Gastroesophageal sphincter (tissue), 4 donors: ENCODE measurements at regions not wholly inside any gene's neighbourhood (a gene's known extent, or its start where the extent isn't known, plus 50 kb on each side); places are given as distances from the start of the nearest gene placed in this dataset.

ENCODE experiments used
- ATAC-seq: fragments of 150-250 bp; one replicate; pipeline ENCODE4 v1.9.1; 2016; ENCODE audit warnings: mild to moderate bottlenecking, moderate library complexity
- H3K27ac ChIP-seq, 4 donors: fragments of 200-600 bp; sonication (generic) in 3 of 4; 1 replicate in 3 of 4; 2 replicates in 1 of 4; pipeline ENCODE4 v1.5.1; 2016 to 2019
- H3K27me3 ChIP-seq: fragments of 200-600 bp; sonication (generic); one replicate; pipeline ENCODE4 v1.5.1; 2019
- H3K36me3 ChIP-seq, 2 donors: fragments of 200-600 bp; sonication (generic); one replicate each; pipeline ENCODE4 v1.5.1; 2019; ENCODE audit warnings: control low read depth in 1 of 2
- H3K4me1 ChIP-seq, 3 donors: fragments of 200-600 bp; sonication (generic); 1 replicate in 2 of 3; 2 replicates in 1 of 3; pipeline ENCODE4 v1.5.1; 2016 to 2019; ENCODE audit warnings: control low read depth in 2 of 3
- H3K4me3 ChIP-seq, 2 donors: fragments of 200-600 bp; sonication (generic); one replicate each; pipeline ENCODE4 v1.5.1; 2019; ENCODE audit warnings: mild to moderate bottlenecking in 1 of 2, moderate library complexity in 1 of 2
- H3K9me3 ChIP-seq, 3 donors: fragments of 200-600 bp; sonication (generic); one replicate each; pipeline ENCODE4 v1.5.1; 2017 to 2019; ENCODE audit warnings: control low read depth in 2 of 3
- CTCF ChIP-seq, 4 experiments: fragments of 200-600 bp in 2 of 4; fragments of 450-650 bp in 2 of 4; sonication (generic) in 1 of 4; IDR thresholded peaks; one replicate each; pipeline ENCODE4 v1.5.1; 2017 to 2019; ENCODE audit warnings: antibody characterized with exemption in 4 of 4, mild to moderate bottlenecking in 2 of 4, moderate library complexity in 2 of 4
- EP300 ChIP-seq: sonication (generic); formaldehyde crosslinking; IDR thresholded peaks from one replicate; pipeline ENCODE4 v1.6.1; 2017; ENCODE audit warnings: antibody characterized with exemption, mild to moderate bottlenecking
- POLR2A ChIP-seq, 2 donors: fragments of 450-650 bp; IDR thresholded peaks; one replicate each; pipeline ENCODE4 v1.6.1; 2017; ENCODE audit warnings: antibody characterized with exemption in 2 of 2, mild to moderate bottlenecking in 2 of 2, moderate library complexity in 1 of 2
- POLR2AphosphoS5 ChIP-seq: sonication (generic); formaldehyde crosslinking; IDR thresholded peaks from one replicate; pipeline ENCODE4 v1.6.1; 2017; ENCODE audit warnings: antibody characterized with exemption
- WGBS, 2 donors: methylation state at CpG; one replicate each; pipeline ENCODE4 v1.1.5; 2018; ENCODE audit warnings: low coverage in 1 of 2; 5-methylcytosine and 5-hydroxymethylcytosine counted together

- no peak overlapping the region for H3K4me3 ChIP-seq
- TF ChIP-seq POLR2A (IDR thresholded peaks at IDR 0.05) (no peak), CTCF (IDR thresholded peaks at IDR 0.05) (no peak), POLR2AphosphoS5 (no peak), EP300 (no peak)
- no peaks in the 10 kb centered on the region for H3K36me3 ChIP-seq
- no peak for ATAC-seq
- H3K27ac ChIP-seq = no peak overlapping the region
- H3K27me3 ChIP-seq = no peaks in the 10 kb centered on the region
- no peaks in the 10 kb centered on the region for H3K4me1 ChIP-seq
- no peaks in the 10 kb centered on the region for H3K9me3 ChIP-seq
- WGBS, 2 donors = 58 to 85% methylated on average over 2 of the region's 2 CpGs
These were observed 946.2 kb downstream of the STPG2 start for GRCh38 chr4:97197106-97197505.

DNA sequence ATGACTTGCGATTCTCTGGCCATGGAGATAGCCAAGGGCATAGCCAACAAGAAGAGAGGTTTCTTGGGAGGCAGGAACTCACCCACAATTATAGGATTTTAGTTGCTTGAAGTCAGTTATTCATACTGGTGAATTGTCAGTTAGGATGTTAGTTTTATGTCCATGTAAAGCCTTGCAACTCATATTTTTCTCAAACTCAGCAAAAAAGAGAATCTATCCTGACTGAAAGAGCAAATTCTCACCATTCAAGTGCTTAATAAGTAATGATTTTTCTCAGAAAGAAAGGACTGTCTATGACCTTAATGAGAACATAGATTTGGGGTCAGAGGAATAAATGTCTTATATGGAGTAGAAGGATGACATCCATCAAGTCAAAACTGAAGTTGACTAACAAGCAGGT is 934.5 kb downstream of the STPG2 start:
- Histone ChIP-seq H3K27me3 (no peaks in the 10 kb centered on the region), H3K4me1 (no peaks in the 10 kb centered on the region), H3K4me3 (no peak overlapping the region), H3K9me3 (no peaks in the 10 kb centered on the region), H3K27ac (no peak overlapping the region), H3K36me3 (no peaks in the 10 kb centered on the region)
- no peak for ATAC-seq
- WGBS, 2 donors = 60 to 69% methylated on average over 1 of the region's 1 CpG
- no peak for TF ChIP-seq EP300
- TF ChIP-seq POLR2AphosphoS5 = no peak
- TF ChIP-seq POLR2A (IDR thresholded peaks at IDR 0.05) = no peak
- TF ChIP-seq CTCF (IDR thresholded peaks at IDR 0.05) = no peak

- Histone ChIP-seq H3K4me1 (no peaks in the 10 kb centered on the region), H3K4me3 (no peak overlapping the region), H3K36me3 (no peaks in the 10 kb centered on the region), H3K9me3 (no peaks in the 10 kb centered on the region), H3K27ac (no peak overlapping the region), H3K27me3 (no peaks in the 10 kb centered on the region)
- ATAC-seq = no peak
- WGBS, 2 donors = 0 to 43% methylated on average over 1 to 2 of the region's 5 CpGs
- TF ChIP-seq POLR2A (IDR thresholded peaks at IDR 0.05) (no peak), CTCF (IDR thresholded peaks at IDR 0.05) (no peak), POLR2AphosphoS5 (no peak), EP300 (no peak)
These were observed 927.8 kb downstream of the STPG2 start for GRCh38 chr4:97215409-97215941.

DNA sequence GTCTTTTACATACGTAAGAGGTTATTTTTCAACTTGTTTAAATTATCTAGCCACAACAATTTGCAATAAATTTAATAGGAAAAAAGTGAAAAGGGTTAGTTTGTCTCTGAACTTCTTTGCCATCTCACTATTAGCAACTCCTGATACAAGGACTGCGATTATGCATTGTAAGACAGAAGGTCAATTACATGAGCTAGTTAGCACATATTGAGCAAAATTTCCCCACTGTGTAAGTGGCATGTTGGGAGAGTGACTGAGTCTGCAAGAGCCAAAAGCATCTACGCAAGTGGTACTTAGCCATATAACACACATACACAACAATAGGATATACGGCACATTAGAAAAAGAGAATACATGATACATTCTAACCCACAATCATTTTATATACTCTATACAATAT is 927.2 kb downstream of the STPG2 start:
- TF ChIP-seq POLR2AphosphoS5 (no peak), CTCF (IDR thresholded peaks at IDR 0.05) (no peak), EP300 (no peak), POLR2A (IDR thresholded peaks at IDR 0.05) (no peak)
- H3K36me3 ChIP-seq = no peaks in the 10 kb centered on the region
- no peaks in the 10 kb centered on the region for H3K27me3 ChIP-seq
- no peak for ATAC-seq
- 80 to 81% methylated on average over 4 of the region's 4 CpGs for WGBS, 2 donors
- no peak overlapping the region for H3K4me3 ChIP-seq
- H3K27ac ChIP-seq = no peak overlapping the region
- no peaks in the 10 kb centered on the region for H3K4me1 ChIP-seq
- no peaks in the 10 kb centered on the region for H3K9me3 ChIP-seq

DNA sequence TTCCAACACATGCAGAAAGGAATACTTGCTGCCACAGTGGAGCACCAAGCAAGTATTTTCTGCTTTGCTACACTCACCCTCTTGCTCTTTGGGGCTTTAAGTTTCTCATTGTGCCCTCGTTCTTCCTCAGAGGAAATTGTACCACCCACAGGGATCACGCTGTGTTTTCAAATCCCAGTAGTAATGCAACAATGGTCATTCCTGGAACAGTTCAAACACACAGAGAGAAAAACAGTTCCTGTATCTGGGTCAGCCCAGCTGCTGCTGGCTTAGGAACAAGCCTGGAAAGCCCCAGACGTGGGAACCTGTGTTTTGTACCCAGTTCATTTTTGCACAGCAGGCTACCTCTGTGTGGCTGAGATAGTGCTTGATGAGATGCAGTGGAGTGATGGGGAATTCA is 907.8 kb downstream of the STPG2 start:
- no peaks in the 10 kb centered on the region for H3K27me3 ChIP-seq
- no peaks in the 10 kb centered on the region for H3K9me3 ChIP-seq
- no peak for ATAC-seq
- TF ChIP-seq POLR2A (IDR thresholded peaks at IDR 0.05) (no peak), POLR2AphosphoS5 (no peak), CTCF (IDR thresholded peaks at IDR 0.05) (no peak), EP300 (no peak)
- no peaks in the 10 kb centered on the region for H3K4me1 ChIP-seq
- WGBS, 2 donors = 17 to 50% methylated on average over 3 of the region's 3 CpGs
- H3K4me3 ChIP-seq = no peak overlapping the region
- no peaks in the 10 kb centered on the region for H3K36me3 ChIP-seq
- H3K27ac ChIP-seq = no peak overlapping the region
